Liver (tissue), 8 donors: ENCODE measurements at regions not wholly inside any gene's neighbourhood (a gene's known extent, or its start where the extent isn't known, plus 50 kb on each side); places are given as distances from the start of the nearest gene placed in this dataset.
"Not testable (repeated sequence)": the region's sequence is repeated elsewhere in the genome, so short reads cannot be mapped to it uniquely, and the experiment has no call there.

Experiments
- DNase-seq: peaks from one replicate; pipeline ENCODE4 v3.0.0-alpha.2; 2017; ENCODE audit warnings: low spot score
- H3K27ac ChIP-seq, 2 donors: one replicate each; pipeline ENCODE4 v1.7.0; 2013; ENCODE audit warnings: inconsistent platforms in 2 of 2, low read length in 2 of 2, control low read depth in 1 of 2, low read depth in 1 of 2, mild to moderate bottlenecking in 1 of 2
- H3K27me3 ChIP-seq, 4 donors: one replicate each; pipeline versions ENCODE4 v1.6.1 to v1.7.0; 2013; ENCODE audit warnings: low read length in 3 of 4, inconsistent platforms in 1 of 4, mild to moderate bottlenecking in 1 of 4, moderate library complexity in 1 of 4; ENCODE audit not compliant: control insufficient read depth in 4 of 4, insufficient read depth in 4 of 4
- H3K36me3 ChIP-seq, 4 donors: one replicate each; pipeline versions ENCODE4 v1.6.1 to v1.7.0; 2013; ENCODE audit warnings: low read length in 3 of 4, mild to moderate bottlenecking in 3 of 4, low read depth in 1 of 4, moderate library complexity in 1 of 4; ENCODE audit not compliant: control insufficient read depth in 4 of 4, insufficient read depth in 3 of 4
- H3K4me1 ChIP-seq, 4 donors: one replicate each; pipeline versions ENCODE4 v1.6.1 to v1.7.0; 2013; ENCODE audit warnings: low read length in 3 of 4, mild to moderate bottlenecking in 3 of 4, moderate library complexity in 1 of 4; ENCODE audit not compliant: control insufficient read depth in 4 of 4, insufficient read depth in 4 of 4
- H3K4me3 ChIP-seq, 3 donors: one replicate each; pipeline versions ENCODE4 v1.6.1 to v1.7.0; 2013; ENCODE audit warnings: low read length in 3 of 3, control low read depth in 1 of 3, low read depth in 1 of 3, mild to moderate bottlenecking in 1 of 3
- H3K9ac ChIP-seq, 2 donors: one replicate each; pipeline ENCODE4 v1.7.0; 2013; ENCODE audit warnings: low read length in 2 of 2, mild to moderate bottlenecking in 2 of 2, moderate library complexity in 2 of 2, control low read depth in 1 of 2, low read depth in 1 of 2
- H3K9me3 ChIP-seq, 4 donors: one replicate each; pipeline versions ENCODE4 v1.6.1 to v1.7.0; 2013; ENCODE audit warnings: low read length in 3 of 4; ENCODE audit not compliant: control insufficient read depth in 4 of 4
- ATF3 ChIP-seq: IDR thresholded peaks from 2 replicates; pipeline ENCODE4 v1.6.1; 2016; ENCODE audit warnings: antibody characterized with exemption
- EGR1 ChIP-seq, 2 donors: IDR thresholded peaks; 2 replicates each; pipeline ENCODE4 v1.6.1; 2016 to 2018; ENCODE audit warnings: antibody characterized with exemption in 2 of 2, low read depth in 2 of 2
- GABPA ChIP-seq, 2 donors: IDR thresholded peaks in 1 of 2; conservative IDR thresholded peaks in 1 of 2; 2 replicates each; pipeline ENCODE4 v1.6.1; 2016; ENCODE audit warnings: antibody characterized with exemption in 2 of 2, mild to moderate bottlenecking in 1 of 2, moderate library complexity in 1 of 2
- HNF4A ChIP-seq, 2 donors: conservative IDR thresholded peaks; 2 replicates each; pipeline ENCODE4 v1.6.1; 2016; ENCODE audit warnings: antibody characterized with exemption in 2 of 2, mild to moderate bottlenecking in 2 of 2
- HNF4G ChIP-seq: IDR thresholded peaks from 2 replicates; pipeline ENCODE4 v1.6.1; 2016; ENCODE audit warnings: antibody characterized with exemption
- JUND ChIP-seq, 2 donors: IDR thresholded peaks; 2 replicates each; pipeline ENCODE4 v1.6.1; 2016; ENCODE audit warnings: antibody characterized with exemption in 2 of 2
- RAD21 ChIP-seq, 2 donors: IDR thresholded peaks; 2 replicates each; pipeline ENCODE4 v1.6.1; 2016; ENCODE audit warnings: antibody characterized with exemption in 2 of 2, mild to moderate bottlenecking in 2 of 2
- RXRA ChIP-seq, 2 donors: IDR thresholded peaks; 2 replicates each; pipeline ENCODE4 v1.6.1; 2017 to 2018; ENCODE audit warnings: antibody characterized with exemption in 2 of 2, mild to moderate bottlenecking in 1 of 2
- SP1 ChIP-seq: IDR thresholded peaks from 2 replicates; pipeline ENCODE4 v1.6.1; 2018; ENCODE audit warnings: antibody characterized with exemption, mild to moderate bottlenecking
- TAF1 ChIP-seq: conservative IDR thresholded peaks from 2 replicates; pipeline ENCODE4 v1.6.1; 2016; ENCODE audit warnings: antibody characterized with exemption, mild to moderate bottlenecking
- YY1 ChIP-seq: IDR thresholded peaks from 2 replicates; pipeline ENCODE4 v1.6.1; 2016; ENCODE audit warnings: antibody characterized with exemption, mild to moderate bottlenecking
- WGBS: extraction: QIAGEN DNeasy Blood & Tissue Kit; methylation state at CpG from one replicate; pipeline ENCODE4 v1.1.7; 2013; 5-methylcytosine and 5-hydroxymethylcytosine counted together
- TF ChIP-seq, protein P1 (sequence below): fragments of 150-350 bp; IDR thresholded peaks from 2 replicates; pipeline ENCODE4 v1.5.1; 2017; ENCODE audit warnings: improper control_type of control experiment, low read depth, low read length; ENCODE audit not compliant: missing input control
- TF ChIP-seq, protein P2 (sequence below): IDR thresholded peaks from 2 replicates; pipeline ENCODE4 v1.6.1; 2016; ENCODE audit warnings: antibody characterized with exemption, mild to moderate bottlenecking
- donor health status: healthy.
- donor health status: healthy.
- donor health status: healthy.
- donor health status: healthy.
- donor health status: healthy.

DNA sequence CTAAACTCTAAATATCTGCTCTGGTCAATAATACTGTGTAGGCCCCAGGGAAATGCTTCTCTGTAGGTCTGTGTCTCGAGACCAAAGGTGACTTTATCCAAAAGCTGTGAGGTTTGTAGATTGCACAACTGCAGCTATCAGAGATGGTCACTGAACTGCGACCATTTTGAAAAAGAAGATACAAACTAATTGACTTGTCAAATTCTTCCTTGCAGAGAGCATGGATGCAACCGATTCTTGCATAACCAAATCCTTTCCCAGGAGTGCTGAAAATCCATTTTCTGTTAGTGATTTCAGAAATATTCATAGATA lies 155.8 kb downstream of the SH3BP4 start:
- Histone ChIP-seq H3K9ac (peak overlapping the region in 1 of 2 donors; percentile 20), H3K27ac (no peak overlapping the region), H3K9me3 (no peaks in the 10 kb centered on the region), H3K4me3 (no peak overlapping the region), H3K4me1 (peaks cover 0 to 6% (median 2%) of the 10 kb centered on the region in 4 donors), H3K27me3 (no peaks in the 10 kb centered on the region), H3K36me3 (no peaks in the 10 kb centered on the region)
- TF ChIP-seq TAF1 = no peak
- TF ChIP-seq RXRA (IDR thresholded peaks at IDR 0.05) = peak in 1 of 2 donors; percentile 28
- TF ChIP-seq ATF3 = no peak
- no peak for TF ChIP-seq GABPA (IDR thresholded peaks at IDR 0.05 in 1 of 2, conservative IDR thresholded peaks at IDR 0.05 in 1 of 2)
- TF ChIP-seq, protein P1, sequence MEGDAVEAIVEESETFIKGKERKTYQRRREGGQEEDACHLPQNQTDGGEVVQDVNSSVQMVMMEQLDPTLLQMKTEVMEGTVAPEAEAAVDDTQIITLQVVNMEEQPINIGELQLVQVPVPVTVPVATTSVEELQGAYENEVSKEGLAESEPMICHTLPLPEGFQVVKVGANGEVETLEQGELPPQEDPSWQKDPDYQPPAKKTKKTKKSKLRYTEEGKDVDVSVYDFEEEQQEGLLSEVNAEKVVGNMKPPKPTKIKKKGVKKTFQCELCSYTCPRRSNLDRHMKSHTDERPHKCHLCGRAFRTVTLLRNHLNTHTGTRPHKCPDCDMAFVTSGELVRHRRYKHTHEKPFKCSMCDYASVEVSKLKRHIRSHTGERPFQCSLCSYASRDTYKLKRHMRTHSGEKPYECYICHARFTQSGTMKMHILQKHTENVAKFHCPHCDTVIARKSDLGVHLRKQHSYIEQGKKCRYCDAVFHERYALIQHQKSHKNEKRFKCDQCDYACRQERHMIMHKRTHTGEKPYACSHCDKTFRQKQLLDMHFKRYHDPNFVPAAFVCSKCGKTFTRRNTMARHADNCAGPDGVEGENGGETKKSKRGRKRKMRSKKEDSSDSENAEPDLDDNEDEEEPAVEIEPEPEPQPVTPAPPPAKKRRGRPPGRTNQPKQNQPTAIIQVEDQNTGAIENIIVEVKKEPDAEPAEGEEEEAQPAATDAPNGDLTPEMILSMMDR = no peak
- TF ChIP-seq RAD21 (IDR thresholded peaks at IDR 0.05) = no peak
- TF ChIP-seq EGR1 (IDR thresholded peaks at IDR 0.05; ENCODE audit: low read depth in 2 of 2) = no peak
- TF ChIP-seq YY1 = peak; percentile 84
- no peak for TF ChIP-seq HNF4G
- DNase-seq = no peak
- WGBS = 46% methylated on average over 3 of the region's 3 CpGs

GRCh38 chr2:235109561-235109960 lies 157.7 kb downstream of the SH3BP4 start:
- H3K9ac ChIP-seq, H3K27me3 ChIP-seq, DNase-seq, H3K27ac ChIP-seq, H3K36me3 ChIP-seq, H3K4me3 ChIP-seq, H3K4me1 ChIP-seq, H3K9me3 ChIP-seq: not testable (repeated sequence)
- WGBS = 95% methylated on average over 7 of the region's 7 CpGs

DNA sequence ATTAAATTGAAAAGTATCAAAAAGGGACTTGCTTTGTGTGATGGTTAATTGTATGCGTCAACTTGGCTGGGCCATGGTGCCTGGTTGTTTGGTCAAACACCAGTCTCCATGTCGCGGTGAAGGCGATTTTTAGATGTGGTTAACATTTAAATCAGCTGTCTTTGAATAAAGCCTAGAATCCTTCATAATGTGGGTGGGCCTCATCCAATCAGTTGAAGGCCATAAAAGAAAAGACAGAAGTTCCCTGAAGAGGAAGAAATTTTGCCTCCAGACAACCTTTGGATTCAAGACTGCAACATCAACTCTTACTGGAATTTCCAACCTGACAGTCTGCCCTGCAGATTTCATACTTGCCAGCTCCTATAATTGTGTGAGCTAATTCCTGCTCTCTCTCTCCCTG lies 160.5 kb downstream of the SH3BP4 start:
- no peak for DNase-seq
- H3K27ac ChIP-seq = no peak overlapping the region
- 94% methylated on average over 4 of the region's 4 CpGs for WGBS
- H3K4me3 ChIP-seq = no peak overlapping the region
- H3K36me3 ChIP-seq = no peaks in the 10 kb centered on the region
- no peaks in the 10 kb centered on the region for H3K27me3 ChIP-seq
- TF ChIP-seq GABPA (IDR thresholded peaks at IDR 0.05 in 1 of 2, conservative IDR thresholded peaks at IDR 0.05 in 1 of 2) (no peak), YY1 (no peak), RAD21 (IDR thresholded peaks at IDR 0.05) (no peak), SP1 (no peak), ATF3 (no peak), JUND (IDR thresholded peaks at IDR 0.05) (no peak), EGR1 (IDR thresholded peaks at IDR 0.05; ENCODE audit: low read depth in 2 of 2) (no peak), RXRA (IDR thresholded peaks at IDR 0.05) (no peak), HNF4A (conservative IDR thresholded peaks at IDR 0.05) (no peak), HNF4G (no peak)
- TF ChIP-seq, protein P2, sequence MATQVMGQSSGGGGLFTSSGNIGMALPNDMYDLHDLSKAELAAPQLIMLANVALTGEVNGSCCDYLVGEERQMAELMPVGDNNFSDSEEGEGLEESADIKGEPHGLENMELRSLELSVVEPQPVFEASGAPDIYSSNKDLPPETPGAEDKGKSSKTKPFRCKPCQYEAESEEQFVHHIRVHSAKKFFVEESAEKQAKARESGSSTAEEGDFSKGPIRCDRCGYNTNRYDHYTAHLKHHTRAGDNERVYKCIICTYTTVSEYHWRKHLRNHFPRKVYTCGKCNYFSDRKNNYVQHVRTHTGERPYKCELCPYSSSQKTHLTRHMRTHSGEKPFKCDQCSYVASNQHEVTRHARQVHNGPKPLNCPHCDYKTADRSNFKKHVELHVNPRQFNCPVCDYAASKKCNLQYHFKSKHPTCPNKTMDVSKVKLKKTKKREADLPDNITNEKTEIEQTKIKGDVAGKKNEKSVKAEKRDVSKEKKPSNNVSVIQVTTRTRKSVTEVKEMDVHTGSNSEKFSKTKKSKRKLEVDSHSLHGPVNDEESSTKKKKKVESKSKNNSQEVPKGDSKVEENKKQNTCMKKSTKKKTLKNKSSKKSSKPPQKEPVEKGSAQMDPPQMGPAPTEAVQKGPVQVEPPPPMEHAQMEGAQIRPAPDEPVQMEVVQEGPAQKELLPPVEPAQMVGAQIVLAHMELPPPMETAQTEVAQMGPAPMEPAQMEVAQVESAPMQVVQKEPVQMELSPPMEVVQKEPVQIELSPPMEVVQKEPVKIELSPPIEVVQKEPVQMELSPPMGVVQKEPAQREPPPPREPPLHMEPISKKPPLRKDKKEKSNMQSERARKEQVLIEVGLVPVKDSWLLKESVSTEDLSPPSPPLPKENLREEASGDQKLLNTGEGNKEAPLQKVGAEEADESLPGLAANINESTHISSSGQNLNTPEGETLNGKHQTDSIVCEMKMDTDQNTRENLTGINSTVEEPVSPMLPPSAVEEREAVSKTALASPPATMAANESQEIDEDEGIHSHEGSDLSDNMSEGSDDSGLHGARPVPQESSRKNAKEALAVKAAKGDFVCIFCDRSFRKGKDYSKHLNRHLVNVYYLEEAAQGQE = no peak
- TF ChIP-seq, protein P1 = no peak
- peaks cover 0 to 3% (median under 1%) of the 10 kb centered on the region in 4 donors for H3K4me1 ChIP-seq
- no peaks in the 10 kb centered on the region for H3K9me3 ChIP-seq
- no peak overlapping the region for H3K9ac ChIP-seq
